ENCODE measurements at regions not wholly inside any gene's neighbourhood (a gene's known extent, or its start where the extent isn't known, plus 50 kb on each side); places are given as distances from the start of the nearest gene placed in this dataset.

- H3K9me3 Mint-ChIP-seq: no peaks in the 10 kb centered on the region
- no peak overlapping the region for H3K9ac ChIP-seq (ENCODE audit: extremely low read depth, low read length, poor library complexity, severe bottlenecking)
- H3K27me3 Mint-ChIP-seq (ENCODE audit: insufficient read depth): no peaks in the 10 kb centered on the region
- no peaks in the 10 kb centered on the region for H3K4me1 ChIP-seq (ENCODE audit: control insufficient read depth, insufficient read depth, low read length)
- TF ChIP-seq CTCF (conservative IDR thresholded peaks at IDR 0.05): no peak
- WGBS, 2 experiments (ENCODE audit: insufficient coverage in 1 of 2, insufficient read length in 1 of 2): 89 to 96% methylated on average over 1 to 2 of the region's 3 CpGs
- no peaks in the 10 kb centered on the region for H3K9me3 ChIP-seq (ENCODE audit: control insufficient read depth, low read length)
- DNase-seq: no peak
- no peaks in the 10 kb centered on the region for H3K36me3 ChIP-seq (ENCODE audit: control insufficient read depth, insufficient read depth, low read length)
- H3K4me1 Mint-ChIP-seq: no peaks in the 10 kb centered on the region
- H3K36me3 Mint-ChIP-seq (ENCODE audit: low read depth): no peaks in the 10 kb centered on the region
- H3K27ac ChIP-seq (ENCODE audit: low read depth, low read length): no peak overlapping the region
- H3K4me3 ChIP-seq (ENCODE audit: low read length): no peak overlapping the region
- no peak overlapping the region for H3K4me3 Mint-ChIP-seq
- no peak overlapping the region for H3K27ac Mint-ChIP-seq
- no peaks in the 10 kb centered on the region for H3K27me3 ChIP-seq (ENCODE audit: control insufficient read depth, insufficient read depth, low read length, poor library complexity, severe bottlenecking)
Observed at GRCh38 chr2:185375731-185376130, 362.9 kb upstream of the FSIP2 start.

GRCh38 chr2:185381631-185382030 lies 357.0 kb upstream of the FSIP2 start:
- no peaks in the 10 kb centered on the region for H3K27me3 Mint-ChIP-seq (ENCODE audit: insufficient read depth)
- Histone ChIP-seq H3K9ac (ENCODE audit: extremely low read depth, low read length, poor library complexity, severe bottlenecking) (no peak overlapping the region), H3K27me3 (ENCODE audit: control insufficient read depth, insufficient read depth, low read length, poor library complexity, severe bottlenecking) (no peaks in the 10 kb centered on the region), H3K36me3 (ENCODE audit: control insufficient read depth, insufficient read depth, low read length) (no peaks in the 10 kb centered on the region), H3K4me1 (ENCODE audit: control insufficient read depth, insufficient read depth, low read length) (no peaks in the 10 kb centered on the region), H3K27ac (ENCODE audit: low read depth, low read length) (no peak overlapping the region), H3K4me3 (ENCODE audit: low read length) (no peak overlapping the region), H3K9me3 (ENCODE audit: control insufficient read depth, low read length) (no peaks in the 10 kb centered on the region)
- DNase-seq: no peak
- no peak overlapping the region for H3K27ac Mint-ChIP-seq
- no peak for TF ChIP-seq CTCF (conservative IDR thresholded peaks at IDR 0.05)
- H3K9me3 Mint-ChIP-seq: no peaks in the 10 kb centered on the region
- WGBS, 2 experiments (ENCODE audit: insufficient coverage in 1 of 2, insufficient read length in 1 of 2): 94 to 100% methylated on average over 1 of the region's 1 CpG
- H3K36me3 Mint-ChIP-seq (ENCODE audit: low read depth): no peaks in the 10 kb centered on the region
- H3K4me1 Mint-ChIP-seq: no peaks in the 10 kb centered on the region
- H3K4me3 Mint-ChIP-seq: no peak overlapping the region

GRCh38 chr2:185384822-185385560 lies 353.6 kb upstream of the FSIP2 start:
- Mint-ChIP-seq H3K27me3 (ENCODE audit: insufficient read depth) (no peaks in the 10 kb centered on the region), H3K27ac (no peak overlapping the region), H3K4me1 (no peaks in the 10 kb centered on the region)

More at GRCh38 chr2:185384822-185385560, 353.6 kb upstream of the FSIP2 start:
- Mint-ChIP-seq H3K36me3 (ENCODE audit: low read depth) (no peaks in the 10 kb centered on the region), H3K9me3 (no peaks in the 10 kb centered on the region), H3K4me3 (no peak overlapping the region)
- DNase-seq: no peak
- no peak overlapping the region for H3K4me3 ChIP-seq (ENCODE audit: low read length)
- no peak for TF ChIP-seq CTCF (conservative IDR thresholded peaks at IDR 0.05)
- no peak overlapping the region for H3K9ac ChIP-seq (ENCODE audit: extremely low read depth, low read length, poor library complexity, severe bottlenecking)
- H3K36me3 ChIP-seq (ENCODE audit: control insufficient read depth, insufficient read depth, low read length): no peaks in the 10 kb centered on the region
- WGBS, 2 experiments (ENCODE audit: insufficient coverage in 1 of 2, insufficient read length in 1 of 2): 84 to 100% methylated on average over 1 to 2 of the region's 2 CpGs
- no peak overlapping the region for H3K27ac ChIP-seq (ENCODE audit: low read depth, low read length)
- no peaks in the 10 kb centered on the region for H3K4me1 ChIP-seq (ENCODE audit: control insufficient read depth, insufficient read depth, low read length)
- no peaks in the 10 kb centered on the region for H3K27me3 ChIP-seq (ENCODE audit: control insufficient read depth, insufficient read depth, low read length, poor library complexity, severe bottlenecking)
- no peaks in the 10 kb centered on the region for H3K9me3 ChIP-seq (ENCODE audit: control insufficient read depth, low read length)
